ENCODE measurements at regions not wholly inside any gene's neighbourhood (a gene's known extent, or its start where the extent isn't known, plus 50 kb on each side); places are given as distances from the start of the nearest gene placed in this dataset.

DNA sequence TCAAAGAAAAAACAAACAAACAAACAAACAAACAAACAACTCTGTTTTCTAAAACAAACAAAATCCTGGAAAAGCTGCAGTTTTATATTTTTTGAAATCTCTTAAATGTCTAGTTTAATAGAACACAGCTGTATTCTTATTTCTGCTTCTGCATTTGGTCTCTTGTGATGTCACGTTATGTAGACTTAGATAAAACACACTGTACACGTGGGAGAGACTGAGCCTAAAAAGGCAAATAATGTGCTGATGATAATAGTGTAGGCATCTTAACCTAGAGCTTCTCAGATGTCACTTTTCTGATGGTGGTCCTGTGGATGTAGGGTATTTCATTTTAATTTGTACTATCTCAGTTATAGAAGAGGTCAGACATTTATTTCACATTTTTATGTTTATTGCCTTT, 261.7 kb downstream of the UTRN start:
- TF ChIP-seq YY1 (IDR thresholded peaks at IDR 0.05; ENCODE audit: insufficient read depth, insufficient read length) (no peak), ZNF274 (IDR thresholded peaks at IDR 0.05; ENCODE audit: low read depth, low read length) (no peak), SUZ12 (IDR thresholded peaks at IDR 0.05; ENCODE audit: extremely low read depth, insufficient read depth, insufficient read length) (no peak)

All from NT2/D1 (cell line).